LNCAP (cell line): ENCODE measurements at regions not wholly inside any gene's neighbourhood (a gene's known extent, or its start where the extent isn't known, plus 50 kb on each side); places are given as distances from the start of the nearest gene placed in this dataset.

ENCODE experiments used
- TF ChIP-seq, protein P1 (sequence below): fragments of 450-650 bp; IDR thresholded peaks from 2 replicates; pipeline ENCODE4 v1.5.1; 2017; ENCODE audit warnings: mild to moderate bottlenecking

DNA sequence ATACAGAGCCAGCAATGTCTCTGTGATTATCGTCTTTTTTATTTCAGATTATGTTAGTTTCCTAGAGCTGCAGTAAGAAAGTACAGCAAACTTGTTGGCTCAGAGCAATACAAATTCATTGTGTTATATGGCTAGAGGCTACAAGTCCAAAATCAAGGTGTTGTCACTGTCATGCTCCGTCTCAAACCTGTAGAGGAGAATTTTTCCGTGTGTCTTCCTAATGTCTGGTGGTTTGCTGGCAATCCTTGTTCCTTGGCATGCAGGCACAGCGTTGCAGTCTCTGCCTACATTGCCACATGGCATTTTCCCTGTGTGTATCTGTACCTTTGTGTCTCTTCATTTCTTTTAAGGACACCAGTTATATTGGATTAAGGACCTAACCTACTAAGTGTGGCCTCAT lies 244.4 kb downstream of the LRRIQ3 start:
- TF ChIP-seq, protein P1, sequence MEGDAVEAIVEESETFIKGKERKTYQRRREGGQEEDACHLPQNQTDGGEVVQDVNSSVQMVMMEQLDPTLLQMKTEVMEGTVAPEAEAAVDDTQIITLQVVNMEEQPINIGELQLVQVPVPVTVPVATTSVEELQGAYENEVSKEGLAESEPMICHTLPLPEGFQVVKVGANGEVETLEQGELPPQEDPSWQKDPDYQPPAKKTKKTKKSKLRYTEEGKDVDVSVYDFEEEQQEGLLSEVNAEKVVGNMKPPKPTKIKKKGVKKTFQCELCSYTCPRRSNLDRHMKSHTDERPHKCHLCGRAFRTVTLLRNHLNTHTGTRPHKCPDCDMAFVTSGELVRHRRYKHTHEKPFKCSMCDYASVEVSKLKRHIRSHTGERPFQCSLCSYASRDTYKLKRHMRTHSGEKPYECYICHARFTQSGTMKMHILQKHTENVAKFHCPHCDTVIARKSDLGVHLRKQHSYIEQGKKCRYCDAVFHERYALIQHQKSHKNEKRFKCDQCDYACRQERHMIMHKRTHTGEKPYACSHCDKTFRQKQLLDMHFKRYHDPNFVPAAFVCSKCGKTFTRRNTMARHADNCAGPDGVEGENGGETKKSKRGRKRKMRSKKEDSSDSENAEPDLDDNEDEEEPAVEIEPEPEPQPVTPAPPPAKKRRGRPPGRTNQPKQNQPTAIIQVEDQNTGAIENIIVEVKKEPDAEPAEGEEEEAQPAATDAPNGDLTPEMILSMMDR = no peak

DNA sequence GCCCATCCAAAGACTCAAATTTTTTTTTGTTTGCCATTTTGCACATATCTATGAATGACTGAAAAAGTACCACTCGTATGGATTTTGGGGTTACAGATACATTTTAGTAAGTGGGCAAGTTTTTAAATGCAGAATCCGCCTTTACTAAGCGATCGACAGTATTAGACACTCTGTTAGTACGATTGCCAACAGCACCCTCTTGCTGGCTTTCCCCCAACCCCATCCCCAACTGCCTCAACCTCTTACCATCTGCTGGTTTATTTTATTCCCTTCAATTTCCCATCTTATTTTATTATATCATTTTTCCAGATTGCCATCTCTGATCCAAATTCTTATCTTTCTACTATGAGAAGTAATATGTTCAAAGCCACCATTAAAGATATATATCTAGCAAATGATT lies 244.8 kb downstream of the LRRIQ3 start:
- TF ChIP-seq, protein P1 = no peak

DNA sequence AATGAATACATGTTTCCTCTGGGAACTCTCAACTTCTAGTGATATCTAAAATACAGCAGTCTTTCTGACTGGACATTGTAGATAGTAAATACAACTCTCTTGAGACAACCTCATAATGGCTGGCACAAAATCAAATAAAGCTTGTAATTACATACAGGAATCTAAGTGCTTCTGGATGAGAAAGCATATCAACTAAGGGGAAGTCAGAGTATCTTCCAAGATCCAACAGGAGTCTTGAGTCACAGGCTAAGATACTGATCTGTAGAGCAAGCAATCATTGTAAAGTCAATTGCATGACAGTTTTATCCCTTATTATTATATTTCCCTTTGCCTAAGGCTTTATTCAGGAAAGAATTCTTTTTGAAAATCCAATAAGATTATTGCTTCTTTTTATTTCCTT lies 249.9 kb downstream of the LRRIQ3 start:
- TF ChIP-seq, protein P1 = no peak

- TF ChIP-seq, protein P1 = no peak
Observed at GRCh38 chr1:73947009-73947408, 251.0 kb downstream of the LRRIQ3 start.

DNA sequence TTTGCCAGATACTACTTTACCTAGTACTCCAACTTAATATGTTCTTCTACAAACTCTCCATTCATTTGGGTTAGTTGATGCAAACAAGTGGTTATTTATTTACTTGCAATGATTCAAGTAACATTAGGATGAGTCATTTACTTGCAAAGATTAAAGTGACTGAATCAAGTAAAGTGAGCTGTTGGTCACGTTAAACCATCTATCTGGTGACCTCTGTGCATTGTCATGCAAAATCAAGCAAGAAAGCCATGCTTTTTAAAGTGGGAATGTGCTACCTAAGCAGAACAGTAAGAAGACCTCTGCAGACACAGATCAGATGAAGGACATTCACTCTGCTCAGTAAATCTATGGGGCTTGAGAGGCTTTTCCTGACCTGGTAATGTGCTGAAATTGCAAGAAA lies 254.7 kb downstream of the LRRIQ3 start:
- TF ChIP-seq, protein P1 = no peak

GRCh38 chr1:73930293-73930692 lies 267.7 kb downstream of the LRRIQ3 start:
- TF ChIP-seq, protein P1 = no peak

DNA sequence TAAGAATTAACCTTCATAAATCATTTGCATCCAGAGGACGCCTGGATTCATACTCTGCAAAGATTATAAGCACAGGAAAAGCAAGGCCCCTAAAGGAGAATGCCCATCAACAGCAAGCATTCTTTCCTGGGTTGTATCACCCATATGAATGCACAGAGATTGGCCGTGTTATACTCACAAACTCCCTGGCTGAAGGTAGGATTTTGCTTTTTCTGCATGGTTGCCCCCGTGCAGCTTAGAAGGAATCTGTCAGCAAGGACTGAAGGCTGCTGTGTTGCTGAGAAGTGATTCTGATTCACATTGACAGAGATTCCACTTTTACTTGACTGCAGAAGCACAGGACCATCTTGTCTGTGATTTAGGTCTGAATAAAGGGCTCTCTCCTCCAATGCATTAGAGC lies 283.0 kb downstream of the LRRIQ3 start:
- TF ChIP-seq, protein P1 = no peak

DNA sequence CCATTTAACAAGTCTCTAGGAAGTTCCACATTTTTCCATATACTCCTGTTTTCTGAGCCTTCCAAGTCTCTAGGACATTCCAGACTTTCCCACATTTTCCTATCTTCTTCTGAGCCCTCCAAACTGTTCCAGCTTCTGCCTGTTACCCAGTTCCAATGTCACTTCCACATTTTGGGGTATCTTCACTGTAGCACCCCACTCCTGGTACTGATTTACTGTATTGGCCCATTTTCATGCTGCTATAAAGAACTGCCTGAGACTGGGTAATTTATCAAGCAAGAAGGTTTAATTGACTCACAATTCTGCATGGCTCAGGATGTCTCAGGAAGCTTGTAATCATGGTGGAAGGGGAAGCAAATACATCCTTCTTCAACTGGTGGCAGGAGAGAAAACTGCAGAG lies 285.0 kb downstream of the LRRIQ3 start:
- TF ChIP-seq, protein P1 = no peak
